GM12873 (cell line): ENCODE measurements at regions not wholly inside any gene's neighbourhood (a gene's known extent, or its start where the extent isn't known, plus 50 kb on each side); places are given as distances from the start of the nearest gene placed in this dataset.

Source experiments
- CTCF ChIP-seq: IDR thresholded peaks from 2 replicates; pipeline ENCODE4 v1.5.1; 2012; ENCODE audit warnings: low read depth, mild to moderate bottlenecking, moderate library complexity, low read length, control low read depth; ENCODE audit not compliant: insufficient read depth; ENCODE audit errors: missing control alignments

GRCh38 chr13:70874636-70875035 is 766.4 kb upstream of the KLHL1 start:
- no peak for TF ChIP-seq CTCF

GRCh38 chr13:70864731-70865130 is 756.5 kb upstream of the KLHL1 start:
- no peak for TF ChIP-seq CTCF

GRCh38 chr13:70856711-70857110 is 748.5 kb upstream of the KLHL1 start:
- TF ChIP-seq CTCF = no peak

- no peak for TF ChIP-seq CTCF
Observed at GRCh38 chr13:70856025-70856424, 747.8 kb upstream of the KLHL1 start.

- TF ChIP-seq CTCF = no peak
Observed at GRCh38 chr13:70849222-70849621, 741.0 kb upstream of the KLHL1 start.

GRCh38 chr13:70844391-70845108 is 736.3 kb upstream of the KLHL1 start:
- no peak for TF ChIP-seq CTCF

- TF ChIP-seq CTCF = no peak
Observed at GRCh38 chr13:70842062-70842644, 733.9 kb upstream of the KLHL1 start.
